Natural killer cell (primary cell): ENCODE measurements at regions not wholly inside any gene's neighbourhood (a gene's known extent, or its start where the extent isn't known, plus 50 kb on each side); places are given as distances from the start of the nearest gene placed in this dataset.

ENCODE experiments used
- ATAC-seq, 3 donors: fragments of 150-1000 bp in 2 of 3; fragments of 200-7000 bp in 1 of 3; cut with Tn5 transposase; 1 replicate in 1 of 3; 2 replicates in 2 of 3; pipeline ENCODE4 v1.10.0; 2021; ENCODE audit warnings: mild to moderate bottlenecking in 2 of 3, moderate library complexity in 2 of 3
- DNase-seq, 2 donors: peaks; one replicate each; pipeline versions ENCODE4 v3.0.0 to v3.0.0-alpha.2; 2013 to 2021; ENCODE audit warnings: mixed read lengths in 1 of 2
- H3K27ac ChIP-seq: one replicate; pipeline ENCODE4 v1.5.1; 2013; ENCODE audit warnings: mild to moderate bottlenecking, low read length
- H3K27me3 ChIP-seq: one replicate; pipeline ENCODE4 v1.6.1; 2013; ENCODE audit warnings: low read length; ENCODE audit not compliant: control insufficient read depth, insufficient read depth
- H3K36me3 ChIP-seq: one replicate; pipeline ENCODE4 v1.6.1; 2013; ENCODE audit warnings: low read length; ENCODE audit not compliant: control insufficient read depth, insufficient read depth
- H3K4me1 ChIP-seq: one replicate; pipeline ENCODE4 v1.6.1; 2013; ENCODE audit warnings: low read length; ENCODE audit not compliant: control insufficient read depth, insufficient read depth
- H3K4me3 ChIP-seq: one replicate; pipeline ENCODE4 v1.5.1; 2013; ENCODE audit warnings: low read length
- H3K9me3 ChIP-seq: one replicate; pipeline ENCODE4 v1.6.1; 2013; ENCODE audit warnings: low read length; ENCODE audit not compliant: control insufficient read depth, insufficient read depth
- H3K27ac Mint-ChIP-seq, 2 donors: one replicate each; pipeline ENCODE4 v1.8.0; 2022; ENCODE audit warnings: mild to moderate bottlenecking in 2 of 2, mixed read lengths in 2 of 2, moderate library complexity in 1 of 2
- H3K27me3 Mint-ChIP-seq, 2 donors: one replicate each; pipeline ENCODE4 v1.8.0; 2022; ENCODE audit warnings: low read depth in 2 of 2, mixed read lengths in 2 of 2
- H3K36me3 Mint-ChIP-seq: one replicate; pipeline ENCODE4 v1.8.0; 2022; ENCODE audit warnings: mixed read lengths
- H3K4me1 Mint-ChIP-seq, 2 donors: one replicate each; pipeline ENCODE4 v1.8.0; 2022; ENCODE audit warnings: mixed read lengths in 2 of 2
- H3K4me3 Mint-ChIP-seq: one replicate; pipeline ENCODE4 v1.8.0; 2022; ENCODE audit warnings: mild to moderate bottlenecking, moderate library complexity, mixed read lengths
- H3K9me3 Mint-ChIP-seq, 2 donors: one replicate each; pipeline ENCODE4 v1.8.0; 2022; ENCODE audit warnings: mixed read lengths in 2 of 2
- WGBS: methylation state at CpG from one replicate; pipeline ENCODE4 v1.1.7; 2013; ENCODE audit warnings: missing lambda C conversion rate; ENCODE audit not compliant: insufficient coverage; 5-methylcytosine and 5-hydroxymethylcytosine counted together
- intact Hi-C: fragments of 100-400 bp; cut with micrococcal nuclease; formaldehyde crosslinking; loops from one replicate; pipeline ENCODE4 v1.14.2; 2022
- TF ChIP-seq, protein P1 (sequence below): fragments of 200-600 bp; IDR thresholded peaks from one replicate; pipeline ENCODE4 v1.8.0; 2022; ENCODE audit warnings: antibody characterized with exemption

DNA sequence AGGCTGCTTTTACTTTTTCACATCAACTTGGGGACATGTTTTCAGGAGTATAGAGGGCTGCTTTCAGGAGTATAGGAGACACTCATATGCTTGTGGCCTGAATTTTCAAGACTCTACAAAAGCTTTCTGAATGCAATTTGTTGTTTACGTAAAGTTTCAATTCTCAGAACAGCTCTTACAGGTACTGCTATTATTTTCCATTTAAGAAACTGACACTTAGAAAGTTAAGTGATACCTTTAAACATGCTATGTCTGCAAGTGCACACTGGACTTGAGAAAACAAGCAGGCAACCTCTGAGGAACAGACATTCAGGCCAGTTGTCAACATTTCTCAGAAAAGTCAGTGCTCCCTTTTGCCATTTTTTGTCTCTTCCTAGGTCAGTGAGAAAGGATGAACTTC, 70.0 kb upstream of the PHYHIPL start:
- no peaks in the 10 kb centered on the region for H3K4me1 ChIP-seq
- no peaks in the 10 kb centered on the region for H3K9me3 ChIP-seq
- intact Hi-C loops: no loop called here
- H3K27me3 ChIP-seq: no peaks in the 10 kb centered on the region
- H3K36me3 ChIP-seq: no peaks in the 10 kb centered on the region
- Mint-ChIP-seq H3K36me3 (no peaks in the 10 kb centered on the region), H3K27ac (no peak overlapping the region), H3K9me3 (peaks cover 0 to 11% of the 10 kb centered on the region in 2 donors), H3K27me3 (no peaks in the 10 kb centered on the region), H3K4me1 (no peaks in the 10 kb centered on the region), H3K4me3 (no peak overlapping the region)
- 100% methylated on average over 1 of the region's 1 CpG for WGBS
- H3K27ac ChIP-seq: no peak overlapping the region
- no peak for DNase-seq
- TF ChIP-seq, protein P1, sequence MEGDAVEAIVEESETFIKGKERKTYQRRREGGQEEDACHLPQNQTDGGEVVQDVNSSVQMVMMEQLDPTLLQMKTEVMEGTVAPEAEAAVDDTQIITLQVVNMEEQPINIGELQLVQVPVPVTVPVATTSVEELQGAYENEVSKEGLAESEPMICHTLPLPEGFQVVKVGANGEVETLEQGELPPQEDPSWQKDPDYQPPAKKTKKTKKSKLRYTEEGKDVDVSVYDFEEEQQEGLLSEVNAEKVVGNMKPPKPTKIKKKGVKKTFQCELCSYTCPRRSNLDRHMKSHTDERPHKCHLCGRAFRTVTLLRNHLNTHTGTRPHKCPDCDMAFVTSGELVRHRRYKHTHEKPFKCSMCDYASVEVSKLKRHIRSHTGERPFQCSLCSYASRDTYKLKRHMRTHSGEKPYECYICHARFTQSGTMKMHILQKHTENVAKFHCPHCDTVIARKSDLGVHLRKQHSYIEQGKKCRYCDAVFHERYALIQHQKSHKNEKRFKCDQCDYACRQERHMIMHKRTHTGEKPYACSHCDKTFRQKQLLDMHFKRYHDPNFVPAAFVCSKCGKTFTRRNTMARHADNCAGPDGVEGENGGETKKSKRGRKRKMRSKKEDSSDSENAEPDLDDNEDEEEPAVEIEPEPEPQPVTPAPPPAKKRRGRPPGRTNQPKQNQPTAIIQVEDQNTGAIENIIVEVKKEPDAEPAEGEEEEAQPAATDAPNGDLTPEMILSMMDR: no peak
- no peak for ATAC-seq
- no peak overlapping the region for H3K4me3 ChIP-seq

GRCh38 chr10:59107147-59107546, 69.3 kb upstream of the PHYHIPL start:
- no peaks in the 10 kb centered on the region for H3K27me3 Mint-ChIP-seq
- DNase-seq: no peak
- Histone ChIP-seq H3K36me3 (no peaks in the 10 kb centered on the region), H3K9me3 (no peaks in the 10 kb centered on the region), H3K4me3 (no peak overlapping the region), H3K27ac (no peak overlapping the region), H3K27me3 (no peaks in the 10 kb centered on the region), H3K4me1 (no peaks in the 10 kb centered on the region)
- H3K4me3 Mint-ChIP-seq: no peak overlapping the region
- no CpG with 5 or more reads among the region's 1 CpG for WGBS
- peaks cover 0 to 11% of the 10 kb centered on the region in 2 donors for H3K9me3 Mint-ChIP-seq
- no peaks in the 10 kb centered on the region for H3K4me1 Mint-ChIP-seq
- ATAC-seq: no peak
- intact Hi-C loops: no loop called here
- H3K27ac Mint-ChIP-seq: no peak overlapping the region
- TF ChIP-seq, protein P1: no peak
- no peaks in the 10 kb centered on the region for H3K36me3 Mint-ChIP-seq

DNA sequence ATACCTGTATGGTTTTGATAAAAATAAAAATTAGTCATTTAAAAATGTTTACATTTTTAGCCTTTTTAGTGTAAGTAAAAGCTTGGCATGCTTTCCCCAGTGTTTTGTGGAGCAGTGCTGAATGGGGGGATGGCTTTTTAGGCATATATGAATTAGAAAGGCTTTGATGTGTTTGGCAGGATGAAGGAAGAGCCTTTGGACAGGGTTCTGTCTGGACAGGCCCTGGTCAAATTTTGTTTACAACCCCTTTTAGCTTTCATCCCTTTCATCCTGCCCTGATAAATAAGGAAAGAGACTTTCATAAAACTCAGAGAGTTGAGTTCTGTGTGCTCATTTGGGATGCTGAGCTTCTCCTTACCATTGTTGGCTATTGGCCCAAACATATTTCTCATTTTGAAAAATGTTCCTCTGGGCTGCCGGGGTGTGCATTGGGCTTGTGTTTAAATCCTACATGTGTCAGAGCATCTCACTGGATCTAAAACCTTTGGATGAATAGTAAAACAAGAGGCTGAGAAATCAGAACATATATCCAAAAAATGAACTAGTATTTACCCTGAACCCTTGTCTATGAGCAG, 68.1 kb upstream of the PHYHIPL start:
- Histone ChIP-seq H3K36me3 (no peaks in the 10 kb centered on the region), H3K4me3 (no peak overlapping the region), H3K27ac (no peak overlapping the region), H3K27me3 (no peaks in the 10 kb centered on the region), H3K4me1 (no peaks in the 10 kb centered on the region), H3K9me3 (no peaks in the 10 kb centered on the region)
- Mint-ChIP-seq H3K4me3 (no peak overlapping the region), H3K9me3 (peaks cover 0 to 14% of the 10 kb centered on the region in 2 donors), H3K36me3 (no peaks in the 10 kb centered on the region), H3K27me3 (no peaks in the 10 kb centered on the region), H3K27ac (no peak overlapping the region), H3K4me1 (no peaks in the 10 kb centered on the region)
- TF ChIP-seq, protein P1: no peak
- intact Hi-C loops: no loop called here
- DNase-seq (no peak), ATAC-seq (no peak)
- WGBS: 100% methylated on average over 1 of the region's 1 CpG

DNA sequence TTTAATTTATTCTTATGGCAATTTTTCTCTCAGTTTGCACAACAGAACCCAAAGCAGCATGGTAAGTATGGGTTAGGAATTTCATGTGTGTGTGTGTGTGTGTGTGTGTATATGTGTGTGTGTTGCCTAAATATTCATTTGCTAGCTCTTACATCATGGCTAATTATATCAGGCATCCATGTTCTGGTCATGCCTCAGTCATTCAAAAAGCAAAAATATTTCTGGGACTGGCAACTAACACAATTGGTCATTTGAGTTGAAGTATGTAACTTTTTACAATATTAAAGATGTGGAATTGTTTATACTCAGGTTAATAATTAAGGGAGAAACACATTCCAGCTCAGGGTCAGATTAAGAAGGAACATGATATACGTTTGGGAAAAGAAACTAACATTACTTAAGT, 67.6 kb upstream of the PHYHIPL start:
- WGBS: no CpG with 5 or more reads among the region's 1 CpG
- TF ChIP-seq, protein P1: no peak
- H3K4me1 Mint-ChIP-seq: no peaks in the 10 kb centered on the region
- DNase-seq: no peak
- Histone ChIP-seq H3K27ac (no peak overlapping the region), H3K9me3 (no peaks in the 10 kb centered on the region), H3K36me3 (no peaks in the 10 kb centered on the region), H3K4me3 (no peak overlapping the region), H3K27me3 (no peaks in the 10 kb centered on the region), H3K4me1 (no peaks in the 10 kb centered on the region)
- no peak overlapping the region for H3K27ac Mint-ChIP-seq
- no peaks in the 10 kb centered on the region for H3K36me3 Mint-ChIP-seq
- no peak overlapping the region for H3K4me3 Mint-ChIP-seq
- no peak for ATAC-seq
- no peaks in the 10 kb centered on the region for H3K27me3 Mint-ChIP-seq
- intact Hi-C loops: no loop called here
- peaks cover 0 to 17% of the 10 kb centered on the region in 2 donors for H3K9me3 Mint-ChIP-seq
